ENCODE measurements at regions not wholly inside any gene's neighbourhood (a gene's known extent, or its start where the extent isn't known, plus 50 kb on each side); places are given as distances from the start of the nearest gene placed in this dataset.

- no TSS peak for BruUV-seq (replicated peaks)
- FAIRE-seq (no peak), DNase-seq (ENCODE audit: low read depth, low spot score) (no peak)
- intact Hi-C loops (cut with micrococcal nuclease): no loop called here
- CTCF ChIA-PET: interaction anchor here (0.6 kb wide), 1 partner anchor 861 kb away, joined by 3 read pairs; no protein-coding TSS in a partner anchor
- POLR2A ChIA-PET: no interaction called here
- no peaks in the 10 kb centered on the region for H4K20me1 ChIP-seq (replicated peaks; ENCODE audit: control insufficient read depth, extremely low read depth, insufficient read depth, low read length)
- H3K27ac ChIP-seq (ENCODE audit: insufficient read depth, low read depth, low read length): no peak overlapping the region
- H3K4me1 ChIP-seq (ENCODE audit: control insufficient read depth, extremely low read depth, insufficient read depth, low read length): no peaks in the 10 kb centered on the region
- H3K4me2 ChIP-seq (ENCODE audit: insufficient read depth, low read length): no peak overlapping the region
- H2AFZ ChIP-seq (ENCODE audit: low read depth, low read length): no peak overlapping the region
- TF ChIP-seq CTCF (IDR thresholded peaks at IDR 0.05; ENCODE audit: extremely low read depth in 1 of 2, insufficient read depth in 1 of 2, low read depth in 1 of 2, low read length in 2 of 2) (no peak), POLR2A (IDR thresholded peaks at IDR 0.05; ENCODE audit: low read depth, low read length) (no peak), MYC (IDR thresholded peaks at IDR 0.05; ENCODE audit: low read depth, low read length) (no peak), JUN (IDR thresholded peaks at IDR 0.05; ENCODE audit: borderline replicate concordance, insufficient read depth, insufficient read length, low read depth) (no peak), FOS (IDR thresholded peaks at IDR 0.05; ENCODE audit: borderline replicate concordance, insufficient read depth, low read length) (no peak)
- no peaks in the 10 kb centered on the region for H3K36me3 ChIP-seq (ENCODE audit: control insufficient read depth in 2 of 2, extremely low read depth in 1 of 2, insufficient read depth in 2 of 2, low read length in 2 of 2)
- H3K9me1 ChIP-seq (replicated peaks; ENCODE audit: control insufficient read depth, extremely low read depth, insufficient read depth, low read length): no peaks in the 10 kb centered on the region
- H3K27me3 ChIP-seq (ENCODE audit: control insufficient read depth in 2 of 2, insufficient read depth in 2 of 2, low read length in 2 of 2): no peaks in the 10 kb centered on the region
- no peak overlapping the region for H3K9ac ChIP-seq (replicated peaks; ENCODE audit: extremely low read depth, insufficient read depth, low read length)
- H3K4me3 ChIP-seq (replicated peaks in 1 of 3; ENCODE audit: insufficient read depth in 1 of 3, low read depth in 1 of 3, low read length in 3 of 3): no peak overlapping the region
- peaks cover 9% of the 10 kb centered on the region for H3K9me3 ChIP-seq (replicated peaks; ENCODE audit: control insufficient read depth, insufficient read depth, low read length)
- dilution Hi-C loops (cut with MboI; ENCODE audit: extremely low pct_ligation_motif_present, low sequenced_read_pairs): no loop called here
- H3K79me2 ChIP-seq (ENCODE audit: control insufficient read depth, insufficient read depth, low read length): no peaks in the 10 kb centered on the region
Observed at GRCh38 chr5:4252385-4252784, 656.8 kb downstream of the IRX1 start.

- Histone ChIP-seq H4K20me1 (replicated peaks; ENCODE audit: control insufficient read depth, extremely low read depth, insufficient read depth, low read length) (no peaks in the 10 kb centered on the region), H3K4me1 (ENCODE audit: control insufficient read depth, extremely low read depth, insufficient read depth, low read length) (no peaks in the 10 kb centered on the region), H2AFZ (ENCODE audit: low read depth, low read length) (no peak overlapping the region), H3K9me1 (replicated peaks; ENCODE audit: control insufficient read depth, extremely low read depth, insufficient read depth, low read length) (no peaks in the 10 kb centered on the region), H3K9ac (replicated peaks; ENCODE audit: extremely low read depth, insufficient read depth, low read length) (no peak overlapping the region), H3K27me3 (ENCODE audit: control insufficient read depth in 2 of 2, insufficient read depth in 2 of 2, low read length in 2 of 2) (no peaks in the 10 kb centered on the region), H3K36me3 (ENCODE audit: control insufficient read depth in 2 of 2, extremely low read depth in 1 of 2, insufficient read depth in 2 of 2, low read length in 2 of 2) (no peaks in the 10 kb centered on the region), H3K4me2 (ENCODE audit: insufficient read depth, low read length) (no peak overlapping the region), H3K27ac (ENCODE audit: insufficient read depth, low read depth, low read length) (no peak overlapping the region), H3K79me2 (ENCODE audit: control insufficient read depth, insufficient read depth, low read length) (no peaks in the 10 kb centered on the region), H3K9me3 (replicated peaks; ENCODE audit: control insufficient read depth, insufficient read depth, low read length) (peaks cover 7% of the 10 kb centered on the region), H3K4me3 (replicated peaks in 1 of 3; ENCODE audit: insufficient read depth in 1 of 3, low read depth in 1 of 3, low read length in 3 of 3) (no peak overlapping the region)
- intact Hi-C loops (cut with micrococcal nuclease) (no loop called here), dilution Hi-C loops (cut with MboI; ENCODE audit: extremely low pct_ligation_motif_present, low sequenced_read_pairs) (no loop called here)
- no TSS peak for BruUV-seq (replicated peaks)
- ChIA-PET CTCF (no interaction called here), POLR2A (no interaction called here)
- no peak for TF ChIP-seq POLR2A (IDR thresholded peaks at IDR 0.05; ENCODE audit: low read depth, low read length)
- TF ChIP-seq MYC (IDR thresholded peaks at IDR 0.05; ENCODE audit: low read depth, low read length): no peak
- no peak for TF ChIP-seq POLR2AphosphoS5 (IDR thresholded peaks at IDR 0.05; ENCODE audit: insufficient read depth, low read depth, low read length)
- TF ChIP-seq CTCF (IDR thresholded peaks at IDR 0.05; ENCODE audit: extremely low read depth in 1 of 2, insufficient read depth in 1 of 2, low read depth in 1 of 2, low read length in 2 of 2): no peak
- no peak for TF ChIP-seq GATA2 (IDR thresholded peaks at IDR 0.05; ENCODE audit: insufficient read depth, insufficient read length, low read depth, low read length)
- no peak for TF ChIP-seq FOS (IDR thresholded peaks at IDR 0.05; ENCODE audit: borderline replicate concordance, insufficient read depth, low read length)
- TF ChIP-seq EZH2 (IDR thresholded peaks at IDR 0.05; ENCODE audit: borderline replicate concordance, low read depth, low read length, severe bottlenecking): no peak
- no peak for TF ChIP-seq JUN (IDR thresholded peaks at IDR 0.05; ENCODE audit: borderline replicate concordance, insufficient read depth, insufficient read length, low read depth)
- TF ChIP-seq MAX (IDR thresholded peaks at IDR 0.05; ENCODE audit: insufficient read depth, insufficient read length): no peak
- no peak for FAIRE-seq
- DNase-seq (ENCODE audit: low read depth, low spot score): no peak
Observed at GRCh38 chr5:4254736-4255135, 659.1 kb downstream of the IRX1 start.
